Astrocyte (in vitro differentiated cells and primary cell): ENCODE measurements at regions not wholly inside any gene's neighbourhood (a gene's known extent, or its start where the extent isn't known, plus 50 kb on each side); places are given as distances from the start of the nearest gene placed in this dataset.

Experiments
- DNase-seq: peaks from one replicate; pipeline ENCODE4 v3.0.0-alpha.2; 2010; ENCODE audit warnings: low read depth
- FAIRE-seq: peaks from 2 replicates; lab custom pipeline; 2011; peaks lifted over from hg19 to GRCh38; lab: Jason Lieb, UNC
- H2AFZ ChIP-seq: 2 replicates; pipeline ENCODE4 v1.6.0; 2012; ENCODE audit warnings: low read depth, low read length, inconsistent platforms
- H3K27ac ChIP-seq: 2 replicates; pipeline ENCODE4 v1.5.1; 2011; ENCODE audit warnings: low read depth, low read length, inconsistent platforms
- H3K27me3 ChIP-seq: 2 replicates; pipeline ENCODE4 v1.6.0; 2011; ENCODE audit warnings: low read length, inconsistent platforms; ENCODE audit not compliant: insufficient read depth
- H3K36me3 ChIP-seq: 2 replicates; pipeline ENCODE4 v1.5.1; 2011; ENCODE audit warnings: low read length, inconsistent platforms; ENCODE audit not compliant: insufficient read depth
- H3K4me1 ChIP-seq: 2 replicates; pipeline ENCODE4 v1.5.1; 2011; ENCODE audit warnings: low read length, inconsistent platforms; ENCODE audit not compliant: insufficient read depth
- H3K4me2 ChIP-seq: 2 replicates; pipeline ENCODE4 v1.6.0; 2012; ENCODE audit warnings: low read length, inconsistent platforms
- H3K4me3 ChIP-seq: 2 replicates; pipeline ENCODE4 v1.5.1; 2011; ENCODE audit warnings: low read depth, mild to moderate bottlenecking, low read length, inconsistent platforms; ENCODE audit not compliant: insufficient read depth
- H3K79me2 ChIP-seq: 2 replicates; pipeline ENCODE4 v1.6.0; 2012; ENCODE audit warnings: mild to moderate bottlenecking, low read length, inconsistent platforms; ENCODE audit not compliant: insufficient read depth
- H3K9ac ChIP-seq: 2 replicates; pipeline ENCODE4 v1.6.0; 2012; ENCODE audit warnings: mild to moderate bottlenecking, low read length, inconsistent platforms
- H3K9me3 ChIP-seq: 2 replicates; pipeline ENCODE4 v1.5.1; 2012; ENCODE audit warnings: low read depth, mild to moderate bottlenecking, low read length, inconsistent platforms; ENCODE audit not compliant: insufficient read depth
- H4K20me1 ChIP-seq: 2 replicates; pipeline ENCODE4 v1.6.0; 2012; ENCODE audit warnings: low read length, inconsistent platforms; ENCODE audit not compliant: insufficient read depth
- H3K27ac Mint-ChIP-seq: one replicate; pipeline ENCODE4 v1.8.0; 2021; ENCODE audit warnings: mild to moderate bottlenecking, mixed read lengths; ENCODE audit not compliant: unreplicated experiment
- H3K27me3 Mint-ChIP-seq: one replicate; pipeline ENCODE4 v1.8.0; 2021; ENCODE audit warnings: low read depth, mixed read lengths; ENCODE audit not compliant: unreplicated experiment
- H3K36me3 Mint-ChIP-seq: one replicate; pipeline ENCODE4 v1.8.0; 2021; ENCODE audit warnings: low read depth, mixed read lengths; ENCODE audit not compliant: unreplicated experiment
- H3K4me1 Mint-ChIP-seq: one replicate; pipeline ENCODE4 v1.8.0; 2021; ENCODE audit warnings: low read depth, mixed read lengths; ENCODE audit not compliant: unreplicated experiment
- H3K4me3 Mint-ChIP-seq: one replicate; pipeline ENCODE4 v1.8.0; 2021; ENCODE audit warnings: mild to moderate bottlenecking, moderate library complexity, mixed read lengths; ENCODE audit not compliant: unreplicated experiment
- H3K9me3 Mint-ChIP-seq: one replicate; pipeline ENCODE4 v1.8.0; 2021; ENCODE audit warnings: mild to moderate bottlenecking, mixed read lengths; ENCODE audit not compliant: unreplicated experiment
- EZH2 ChIP-seq: IDR thresholded peaks from 2 replicates; pipeline ENCODE4 v1.6.1; 2012; ENCODE audit warnings: mild to moderate bottlenecking, low read length, inconsistent platforms; ENCODE audit not compliant: insufficient read depth
- TF ChIP-seq, protein P1 (sequence below): IDR thresholded peaks from 2 replicates; pipeline ENCODE4 v1.5.1; 2011; ENCODE audit warnings: low read depth, mild to moderate bottlenecking, inconsistent platforms, low read length, moderate library complexity; ENCODE audit not compliant: insufficient read depth

GRCh38 chr10:117677239-117677638 is 134.7 kb downstream of the EMX2 start:
- Histone ChIP-seq H3K27me3 (no peaks in the 10 kb centered on the region), H3K4me3 (no peak overlapping the region), H3K36me3 (no peaks in the 10 kb centered on the region), H3K9ac (no peak overlapping the region), H2AFZ (no peak overlapping the region), H3K4me2 (no peak overlapping the region), H3K4me1 (peaks cover 3% of the 10 kb centered on the region), H3K9me3 (no peaks in the 10 kb centered on the region), H4K20me1 (no peaks in the 10 kb centered on the region), H3K79me2 (no peaks in the 10 kb centered on the region), H3K27ac (no peak overlapping the region)
- Mint-ChIP-seq H3K27me3 (peaks cover 5% of the 10 kb centered on the region), H3K36me3 (no peaks in the 10 kb centered on the region), H3K4me1 (peaks cover 21% of the 10 kb centered on the region), H3K4me3 (no peak overlapping the region), H3K27ac (no peak overlapping the region), H3K9me3 (no peaks in the 10 kb centered on the region)
- FAIRE-seq, result no peak
- DNase-seq, result no peak
- TF ChIP-seq EZH2, result no peak
- TF ChIP-seq, protein P1, sequence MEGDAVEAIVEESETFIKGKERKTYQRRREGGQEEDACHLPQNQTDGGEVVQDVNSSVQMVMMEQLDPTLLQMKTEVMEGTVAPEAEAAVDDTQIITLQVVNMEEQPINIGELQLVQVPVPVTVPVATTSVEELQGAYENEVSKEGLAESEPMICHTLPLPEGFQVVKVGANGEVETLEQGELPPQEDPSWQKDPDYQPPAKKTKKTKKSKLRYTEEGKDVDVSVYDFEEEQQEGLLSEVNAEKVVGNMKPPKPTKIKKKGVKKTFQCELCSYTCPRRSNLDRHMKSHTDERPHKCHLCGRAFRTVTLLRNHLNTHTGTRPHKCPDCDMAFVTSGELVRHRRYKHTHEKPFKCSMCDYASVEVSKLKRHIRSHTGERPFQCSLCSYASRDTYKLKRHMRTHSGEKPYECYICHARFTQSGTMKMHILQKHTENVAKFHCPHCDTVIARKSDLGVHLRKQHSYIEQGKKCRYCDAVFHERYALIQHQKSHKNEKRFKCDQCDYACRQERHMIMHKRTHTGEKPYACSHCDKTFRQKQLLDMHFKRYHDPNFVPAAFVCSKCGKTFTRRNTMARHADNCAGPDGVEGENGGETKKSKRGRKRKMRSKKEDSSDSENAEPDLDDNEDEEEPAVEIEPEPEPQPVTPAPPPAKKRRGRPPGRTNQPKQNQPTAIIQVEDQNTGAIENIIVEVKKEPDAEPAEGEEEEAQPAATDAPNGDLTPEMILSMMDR, result no peak

GRCh38 chr10:117677890-117678500 is 135.4 kb downstream of the EMX2 start:
- Histone ChIP-seq H3K79me2 (no peaks in the 10 kb centered on the region), H3K4me3 (no peak overlapping the region), H3K36me3 (no peaks in the 10 kb centered on the region), H3K27ac (no peak overlapping the region), H3K9me3 (no peaks in the 10 kb centered on the region), H3K4me2 (no peak overlapping the region), H3K9ac (no peak overlapping the region), H3K4me1 (peaks cover 3% of the 10 kb centered on the region), H3K27me3 (no peaks in the 10 kb centered on the region), H4K20me1 (no peaks in the 10 kb centered on the region), H2AFZ (no peak overlapping the region)
- no peaks in the 10 kb centered on the region for H3K36me3 Mint-ChIP-seq
- FAIRE-seq (peak; percentile 54), DNase-seq (no peak)
- TF ChIP-seq, protein P1, result no peak
- peaks cover 9% of the 10 kb centered on the region for H3K27me3 Mint-ChIP-seq
- H3K4me1 Mint-ChIP-seq, result peaks cover 21% of the 10 kb centered on the region
- no peaks in the 10 kb centered on the region for H3K9me3 Mint-ChIP-seq
- no peak overlapping the region for H3K4me3 Mint-ChIP-seq
- H3K27ac Mint-ChIP-seq, result no peak overlapping the region

GRCh38 chr10:117680601-117681000 is 138.1 kb downstream of the EMX2 start:
- H3K79me2 ChIP-seq, result no peaks in the 10 kb centered on the region
- no peak overlapping the region for H3K4me3 ChIP-seq
- no peaks in the 10 kb centered on the region for H3K9me3 Mint-ChIP-seq
- H3K9ac ChIP-seq, result no peak overlapping the region
- H3K27ac Mint-ChIP-seq, result no peak overlapping the region
- peaks cover 10% of the 10 kb centered on the region for H3K4me1 Mint-ChIP-seq
- H3K4me3 Mint-ChIP-seq, result no peak overlapping the region
- H3K36me3 ChIP-seq, result no peaks in the 10 kb centered on the region
- TF ChIP-seq, protein P1, result no peak
- no peak for TF ChIP-seq EZH2
- no peak overlapping the region for H3K27ac ChIP-seq
- H3K27me3 Mint-ChIP-seq, result peaks cover 28% of the 10 kb centered on the region
- H3K4me1 ChIP-seq, result no peaks in the 10 kb centered on the region
- FAIRE-seq, result peak; percentile 45
- H2AFZ ChIP-seq, result no peak overlapping the region
- H4K20me1 ChIP-seq, result no peaks in the 10 kb centered on the region
- no peak overlapping the region for H3K4me2 ChIP-seq
- H3K9me3 ChIP-seq, result no peaks in the 10 kb centered on the region
- no peak for DNase-seq
- H3K27me3 ChIP-seq, result no peaks in the 10 kb centered on the region
- no peaks in the 10 kb centered on the region for H3K36me3 Mint-ChIP-seq
